Mesenchymal stem cell (in vitro differentiated cells and primary cell): ENCODE measurements at regions not wholly inside any gene's neighbourhood (a gene's known extent, or its start where the extent isn't known, plus 50 kb on each side); places are given as distances from the start of the nearest gene placed in this dataset.
"Not testable (repeated sequence)": the region's sequence is repeated elsewhere in the genome, so short reads cannot be mapped to it uniquely, and the experiment has no call there.

ENCODE experiments used
- DNase-seq: peaks from one replicate; pipeline ENCODE4 v3.0.0-alpha.2; 2013
- H2AFZ ChIP-seq: one replicate; pipeline ENCODE4 v1.6.1; 2013; ENCODE audit warnings: low read depth, mild to moderate bottlenecking, control low read depth, inconsistent platforms, low read length, moderate library complexity
- H2AK5ac ChIP-seq: 2 replicates; pipeline ENCODE4 v1.6.1; 2013; ENCODE audit warnings: low read length, moderate library complexity, mild to moderate bottlenecking, inconsistent platforms; ENCODE audit not compliant: severe bottlenecking
- H2BK120ac ChIP-seq: one replicate; pipeline ENCODE4 v1.6.1; 2013; ENCODE audit warnings: low read depth, mild to moderate bottlenecking, inconsistent platforms, low read length, moderate library complexity
- H2BK12ac ChIP-seq, 2 experiments: one replicate each; pipeline ENCODE4 v1.6.1; 2013; ENCODE audit warnings: inconsistent platforms in 2 of 2, low read length in 2 of 2, mild to moderate bottlenecking in 2 of 2, moderate library complexity in 2 of 2, control low read depth in 1 of 2
- H2BK15ac ChIP-seq: one replicate; pipeline ENCODE4 v1.6.1; 2013; ENCODE audit warnings: mild to moderate bottlenecking, low read depth, inconsistent platforms; ENCODE audit not compliant: poor library complexity, severe bottlenecking
- H2BK5ac ChIP-seq: 2 replicates; pipeline ENCODE4 v1.6.1; 2013; ENCODE audit warnings: low read depth, mild to moderate bottlenecking, low read length, control low read depth, inconsistent platforms; ENCODE audit not compliant: poor library complexity, severe bottlenecking
- H3K14ac ChIP-seq, 2 experiments: one replicate each; pipeline ENCODE4 v1.6.1; 2013; ENCODE audit warnings: inconsistent platforms in 2 of 2, low read length in 2 of 2, control low read depth in 1 of 2, mild to moderate bottlenecking in 1 of 2, moderate library complexity in 1 of 2
- H3K18ac ChIP-seq, 2 experiments: one replicate each; pipeline ENCODE4 v1.6.1; 2013; ENCODE audit warnings: inconsistent platforms in 2 of 2, low read length in 2 of 2, control low read depth in 1 of 2, low read depth in 1 of 2, mild to moderate bottlenecking in 1 of 2
- H3K23ac ChIP-seq, 2 experiments: one replicate each; pipeline ENCODE4 v1.6.1; 2013; ENCODE audit warnings: inconsistent platforms in 2 of 2, low read length in 2 of 2, mild to moderate bottlenecking in 2 of 2, moderate library complexity in 2 of 2, control low read depth in 1 of 2
- H3K27ac ChIP-seq: 2 replicates; pipeline ENCODE4 v1.5.1; 2013; ENCODE audit warnings: mild to moderate bottlenecking, moderate library complexity, low read length, control low read depth, inconsistent platforms; ENCODE audit not compliant: poor library complexity, severe bottlenecking
- H3K27me3 ChIP-seq, 2 experiments: 2 replicates each; pipeline versions ENCODE4 v1.6.1 to v1.7.0; 2013; ENCODE audit warnings: low read length in 2 of 2, mild to moderate bottlenecking in 2 of 2, moderate library complexity in 2 of 2, control low read depth in 1 of 2, inconsistent platforms in 1 of 2; ENCODE audit not compliant: control insufficient read depth in 1 of 2, insufficient read depth in 1 of 2
- H3K36me3 ChIP-seq, 2 experiments: 2 replicates each; pipeline versions ENCODE4 v1.6.1 to v1.7.0; 2013; ENCODE audit warnings: low read length in 2 of 2, control low read depth in 1 of 2, inconsistent platforms in 1 of 2, low read depth in 1 of 2, mild to moderate bottlenecking in 1 of 2; ENCODE audit not compliant: insufficient read depth in 2 of 2, control insufficient read depth in 1 of 2
- H3K4ac ChIP-seq, 2 experiments: one replicate each; pipeline ENCODE4 v1.6.1; 2013; ENCODE audit warnings: inconsistent platforms in 2 of 2, low read length in 2 of 2, mild to moderate bottlenecking in 2 of 2, moderate library complexity in 2 of 2, control low read depth in 1 of 2, low read depth in 1 of 2
- H3K4me1 ChIP-seq: 2 replicates; pipeline ENCODE4 v1.6.1; 2013; ENCODE audit warnings: low read depth, low read length, control low read depth; ENCODE audit not compliant: control insufficient read depth, insufficient read depth
- H3K4me2 ChIP-seq: 2 replicates; pipeline ENCODE4 v1.6.1; 2013; ENCODE audit warnings: low read length, mild to moderate bottlenecking, inconsistent platforms; ENCODE audit not compliant: poor library complexity, severe bottlenecking
- H3K4me3 ChIP-seq, 2 experiments: 2 replicates each; pipeline versions ENCODE4 v1.5.1 to v1.7.0; 2013; ENCODE audit warnings: low read length in 2 of 2, mild to moderate bottlenecking in 2 of 2, control low read depth in 1 of 2, low read depth in 1 of 2; ENCODE audit not compliant: insufficient read depth in 1 of 2
- H3K79me1 ChIP-seq: replicated peaks from 2 replicates; pipeline ENCODE4 v1.6.1; 2013; ENCODE audit warnings: mild to moderate bottlenecking, control low read depth, low read length, inconsistent platforms; ENCODE audit not compliant: poor library complexity, severe bottlenecking
- H3K9ac ChIP-seq: 2 replicates; pipeline ENCODE4 v1.7.0; 2013; ENCODE audit warnings: mild to moderate bottlenecking, low read length, moderate library complexity
- H3K9me3 ChIP-seq: 2 replicates; pipeline ENCODE4 v1.7.0; 2013; ENCODE audit warnings: mild to moderate bottlenecking, low read length; ENCODE audit not compliant: control insufficient read depth
- H4K8ac ChIP-seq: one replicate; pipeline ENCODE4 v1.6.1; 2013; ENCODE audit warnings: inconsistent platforms, mild to moderate bottlenecking, low read length, moderate library complexity
- H4K91ac ChIP-seq: one replicate; pipeline ENCODE4 v1.6.1; 2013; ENCODE audit warnings: mild to moderate bottlenecking, low read length, inconsistent platforms
- WGBS: methylation state at CpG from one replicate; pipeline ENCODE4 v1.1.7; 2013; ENCODE audit warnings: mixed read lengths; 5-methylcytosine and 5-hydroxymethylcytosine counted together

GRCh38 chr1:101595881-101596374 is 359.1 kb downstream of the S1PR1 start:
- no peak overlapping the region for H2BK120ac ChIP-seq
- H3K4me3 ChIP-seq: no peak overlapping the region
- no peak overlapping the region for H2BK5ac ChIP-seq
- no peak for DNase-seq
- no peak overlapping the region for H2AK5ac ChIP-seq
- H3K18ac ChIP-seq: no peak overlapping the region
- no peak overlapping the region for H3K14ac ChIP-seq
- H3K23ac ChIP-seq: no peak overlapping the region
- H2BK12ac ChIP-seq: no peak overlapping the region
- H3K36me3 ChIP-seq: no peaks in the 10 kb centered on the region
- no peak overlapping the region for H3K4ac ChIP-seq
- H3K9ac ChIP-seq: no peak overlapping the region
- H3K27ac ChIP-seq: no peak overlapping the region
- H3K9me3 ChIP-seq: peaks cover under 1% of the 10 kb centered on the region
- 100% methylated on average over 1 of the region's 2 CpGs for WGBS
- H4K91ac ChIP-seq: no peak overlapping the region
- H3K27me3 ChIP-seq: no peaks in the 10 kb centered on the region
- H4K8ac ChIP-seq: no peak overlapping the region
- no peak overlapping the region for H2AFZ ChIP-seq
- no peak overlapping the region for H2BK15ac ChIP-seq
- no peak overlapping the region for H3K4me2 ChIP-seq
- no peaks in the 10 kb centered on the region for H3K4me1 ChIP-seq
- H3K79me1 ChIP-seq: no peaks in the 10 kb centered on the region

- H4K8ac ChIP-seq, H3K9ac ChIP-seq, H3K79me1 ChIP-seq, H3K4ac ChIP-seq, H3K4me3 ChIP-seq, H3K23ac ChIP-seq, H3K27me3 ChIP-seq, H3K27ac ChIP-seq, H2AFZ ChIP-seq, H2AK5ac ChIP-seq, H2BK12ac ChIP-seq, H3K9me3 ChIP-seq, H3K36me3 ChIP-seq, H2BK15ac ChIP-seq, H3K4me1 ChIP-seq, DNase-seq, H3K18ac ChIP-seq, H3K4me2 ChIP-seq, H2BK5ac ChIP-seq, H2BK120ac ChIP-seq, H4K91ac ChIP-seq, H3K14ac ChIP-seq: not testable (repeated sequence)
- 62% methylated on average over 5 of the region's 5 CpGs for WGBS
Measured at GRCh38 chr1:101600615-101601014, 363.8 kb downstream of the S1PR1 start.

DNA sequence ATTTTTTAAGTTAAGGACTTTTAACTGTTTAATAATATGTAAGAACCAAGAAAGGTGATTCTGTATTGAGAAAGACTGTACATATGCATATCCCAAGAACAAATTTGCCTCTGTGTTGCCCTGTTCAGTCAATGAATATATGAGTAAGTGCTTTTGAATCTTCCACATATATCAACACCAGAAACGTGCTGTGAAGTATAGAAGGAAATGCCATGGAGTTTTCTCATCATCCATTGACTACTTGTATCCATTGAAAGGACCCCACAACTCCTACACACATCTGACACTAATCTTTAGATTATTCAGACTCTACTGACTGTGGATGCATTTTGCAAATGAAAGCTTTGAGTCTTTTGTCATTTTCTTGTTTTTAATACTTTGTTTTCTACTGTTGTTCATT is 366.9 kb downstream of the S1PR1 start:
- H2BK120ac ChIP-seq: no peak overlapping the region
- no peaks in the 10 kb centered on the region for H3K36me3 ChIP-seq
- H2AFZ ChIP-seq: no peak overlapping the region
- H3K14ac ChIP-seq: no peak overlapping the region
- no peaks in the 10 kb centered on the region for H3K4me1 ChIP-seq
- H2AK5ac ChIP-seq: no peak overlapping the region
- H4K8ac ChIP-seq: no peak overlapping the region
- no peaks in the 10 kb centered on the region for H3K9me3 ChIP-seq
- no peak overlapping the region for H2BK5ac ChIP-seq
- no peak overlapping the region for H3K18ac ChIP-seq
- H3K27me3 ChIP-seq: no peaks in the 10 kb centered on the region
- H3K9ac ChIP-seq: no peak overlapping the region
- no peak for DNase-seq
- 17% methylated on average over 1 of the region's 1 CpG for whole genome bisulfite sequencing
- no peaks in the 10 kb centered on the region for H3K79me1 ChIP-seq
- no peak overlapping the region for H4K91ac ChIP-seq
- no peak overlapping the region for H2BK12ac ChIP-seq
- no peak overlapping the region for H2BK15ac ChIP-seq
- no peak overlapping the region for H3K27ac ChIP-seq
- H3K4me2 ChIP-seq: no peak overlapping the region
- no peak overlapping the region for H3K23ac ChIP-seq
- H3K4me3 ChIP-seq: no peak overlapping the region
- H3K4ac ChIP-seq: no peak overlapping the region

GRCh38 chr1:101605878-101606277 is 369.1 kb downstream of the S1PR1 start:
- Histone ChIP-seq H2BK5ac (no peak overlapping the region), H3K9ac (no peak overlapping the region), H2BK15ac (no peak overlapping the region)

More at GRCh38 chr1:101605878-101606277, 369.1 kb downstream of the S1PR1 start:
- peaks cover 15% of the 10 kb centered on the region for H3K9me3 ChIP-seq
- H2BK120ac ChIP-seq: no peak overlapping the region
- H3K27me3 ChIP-seq: no peaks in the 10 kb centered on the region
- H3K36me3 ChIP-seq: no peaks in the 10 kb centered on the region
- no peak overlapping the region for H4K8ac ChIP-seq
- H3K4me2 ChIP-seq: no peak overlapping the region
- no peak overlapping the region for H2AFZ ChIP-seq
- DNase-seq: no peak
- H4K91ac ChIP-seq: no peak overlapping the region
- H3K14ac ChIP-seq: no peak overlapping the region
- H2BK12ac ChIP-seq: no peak overlapping the region
- WGBS: no CpG with 5 or more reads among the region's 2 CpGs
- no peak overlapping the region for H3K23ac ChIP-seq
- no peaks in the 10 kb centered on the region for H3K79me1 ChIP-seq
- no peak overlapping the region for H2AK5ac ChIP-seq
- no peak overlapping the region for H3K18ac ChIP-seq
- no peak overlapping the region for H3K27ac ChIP-seq
- no peaks in the 10 kb centered on the region for H3K4me1 ChIP-seq
- no peak overlapping the region for H3K4me3 ChIP-seq
- H3K4ac ChIP-seq: no peak overlapping the region
